HG03442 (cell line): ENCODE measurements at regions not wholly inside any gene's neighbourhood (a gene's known extent, or its start where the extent isn't known, plus 50 kb on each side); places are given as distances from the start of the nearest gene placed in this dataset.

Experiments
- ATAC-seq: cut with Tn5 transposase; IDR thresholded peaks from one replicate; pipeline ENCODE4 v1.9.1; 2021; ENCODE audit warnings: mild to moderate bottlenecking, moderate library complexity; ENCODE audit not compliant: unreplicated experiment

DNA sequence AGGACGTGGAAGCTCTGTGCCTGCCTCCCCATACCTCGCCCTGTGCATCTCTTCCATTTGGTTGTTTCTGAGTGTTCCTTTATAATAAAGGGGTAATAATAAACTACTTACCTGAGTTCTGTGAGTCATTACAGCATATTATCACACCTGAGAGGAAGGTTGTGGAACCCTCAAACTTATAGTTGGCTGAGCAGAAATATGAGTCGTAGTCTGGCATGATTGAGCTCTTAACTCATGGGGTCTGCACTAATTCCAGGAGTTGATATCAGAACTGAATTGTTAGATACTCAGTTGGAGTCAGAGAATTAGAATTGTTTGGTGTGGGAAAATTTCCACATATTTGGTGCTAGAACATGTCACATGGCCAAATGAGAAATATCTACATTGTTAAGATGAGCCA, 52.4 kb upstream of the HTR2A start:
- ATAC-seq: no peak

DNA sequence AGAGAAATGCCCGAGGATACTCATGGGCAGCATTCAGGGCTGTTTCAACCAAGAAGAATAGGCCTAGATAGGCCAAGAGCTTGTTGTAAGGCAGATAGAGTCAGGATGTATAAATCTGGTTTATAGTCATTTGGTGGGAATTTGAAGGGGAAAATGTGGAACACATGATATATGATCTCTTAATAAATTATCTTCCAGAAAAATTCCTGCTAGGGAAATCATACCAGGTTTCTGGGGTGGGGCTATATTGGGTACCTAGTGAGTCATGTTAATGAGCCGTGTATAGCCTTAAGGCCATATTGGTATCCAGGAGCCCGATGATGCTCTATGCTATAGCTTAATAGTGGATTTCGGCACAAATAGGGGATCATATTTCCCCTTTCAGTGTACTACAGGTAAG, 51.5 kb upstream of the HTR2A start:
- ATAC-seq: no peak

DNA sequence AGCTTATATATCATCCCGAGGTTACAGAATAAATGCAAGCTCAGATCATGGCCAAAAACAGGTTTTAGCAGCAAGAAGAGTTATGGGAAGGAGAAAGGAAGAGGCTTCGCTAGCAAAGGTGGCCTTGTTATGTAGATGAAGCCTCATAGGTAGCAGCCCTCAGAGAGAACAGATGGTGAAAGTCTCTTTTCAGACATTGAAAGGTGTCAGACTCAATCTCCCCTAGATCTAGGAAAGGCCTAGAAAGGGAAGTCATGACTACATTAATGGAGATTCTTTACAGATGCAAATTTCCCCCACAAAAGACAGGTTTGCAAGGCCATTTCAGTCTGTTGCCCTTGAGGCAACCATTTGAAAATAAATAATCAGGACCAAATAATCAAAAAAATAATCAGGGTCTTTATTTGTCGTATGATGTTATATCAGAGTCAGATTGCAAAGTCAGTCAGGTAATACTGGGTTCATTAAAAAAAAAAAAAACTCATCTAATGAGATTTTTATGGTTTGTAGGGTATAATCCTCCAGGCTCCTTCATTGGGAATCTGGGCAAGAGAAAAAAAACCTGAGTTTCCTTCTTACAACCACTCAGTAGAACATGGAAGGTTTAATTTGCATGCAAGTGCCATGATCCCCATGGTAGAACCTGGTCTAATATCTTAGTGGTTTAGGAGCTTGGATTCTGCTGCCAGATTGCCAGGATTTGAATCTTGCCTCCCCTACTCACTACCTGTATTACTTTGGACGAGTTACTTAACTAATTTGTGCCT, 50.8 kb upstream of the HTR2A start:
- ATAC-seq: no peak
